ENCODE measurements at regions not wholly inside any gene's neighbourhood (a gene's known extent, or its start where the extent isn't known, plus 50 kb on each side); places are given as distances from the start of the nearest gene placed in this dataset.

DNA sequence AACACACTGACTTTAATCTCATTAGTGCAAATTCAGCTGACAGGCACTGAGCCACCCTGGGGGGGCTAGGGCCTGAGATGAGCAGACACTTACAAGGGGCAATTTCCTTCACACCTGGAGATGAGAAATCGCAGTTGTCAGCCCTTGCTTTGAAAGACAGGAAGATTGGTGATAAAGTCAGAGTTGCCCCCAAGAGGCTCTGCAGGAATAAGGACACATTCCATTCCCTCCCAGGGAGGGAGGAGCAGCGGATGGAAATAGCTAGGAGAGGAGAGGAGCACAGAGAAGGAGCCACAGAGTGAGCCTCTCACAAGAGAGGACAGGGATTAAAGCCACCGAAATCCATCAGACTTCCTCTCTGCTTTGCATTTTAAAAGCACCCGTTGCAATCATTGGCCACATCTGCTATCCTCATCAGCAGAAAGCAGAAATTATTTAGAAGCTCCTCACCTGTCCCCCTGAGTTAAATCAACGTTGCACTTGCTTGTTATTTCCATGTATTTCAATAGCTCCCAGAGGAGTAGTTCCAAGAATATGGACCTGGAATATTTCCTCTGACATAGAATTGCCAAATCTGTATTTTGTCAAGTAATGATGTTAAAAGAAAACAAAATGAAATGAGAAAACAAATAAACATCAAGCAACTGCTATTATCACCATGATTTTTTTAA is 213.7 kb downstream of the BARX2 start:
- intact Hi-C loops (cut with DNase I) = no loop called here
- no peak for DNase-seq (ENCODE audit: low spot score)

DNA sequence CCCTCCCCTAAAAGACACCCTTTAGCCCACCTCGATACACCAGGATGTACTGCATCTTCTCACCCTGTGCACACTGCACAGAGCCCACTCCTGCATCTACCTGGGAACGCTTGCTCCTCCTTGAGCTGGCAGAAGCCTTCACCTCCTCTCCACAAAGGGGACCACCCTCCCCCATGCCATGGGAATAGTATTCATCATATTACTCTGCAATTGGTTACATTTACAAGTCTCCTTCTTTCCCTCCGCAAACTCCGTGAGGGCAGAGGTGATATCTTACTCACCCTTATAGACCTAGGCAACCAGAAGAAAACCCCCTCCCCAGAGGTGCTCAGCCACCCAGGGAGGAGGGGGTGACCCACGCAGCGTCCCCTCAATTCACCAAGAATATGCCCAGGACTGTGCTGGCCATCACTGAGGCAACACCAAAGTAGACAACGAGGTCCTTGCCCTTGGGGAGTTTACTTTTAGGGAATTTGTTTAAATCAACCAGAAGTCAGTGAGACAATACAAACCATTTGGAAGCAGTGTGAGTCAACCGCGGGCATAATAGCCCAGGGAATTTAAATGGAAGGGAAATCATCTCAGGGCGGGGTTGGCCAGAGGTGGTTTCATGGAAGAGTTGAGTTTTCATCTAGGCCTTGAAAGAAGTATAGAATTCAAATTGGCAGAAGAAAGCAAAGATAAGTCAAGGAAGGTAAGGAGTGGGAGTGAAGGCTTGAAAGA is 214.5 kb downstream of the BARX2 start:
- no peak for DNase-seq (ENCODE audit: low spot score)
- intact Hi-C loops (cut with DNase I) = no loop called here

DNA sequence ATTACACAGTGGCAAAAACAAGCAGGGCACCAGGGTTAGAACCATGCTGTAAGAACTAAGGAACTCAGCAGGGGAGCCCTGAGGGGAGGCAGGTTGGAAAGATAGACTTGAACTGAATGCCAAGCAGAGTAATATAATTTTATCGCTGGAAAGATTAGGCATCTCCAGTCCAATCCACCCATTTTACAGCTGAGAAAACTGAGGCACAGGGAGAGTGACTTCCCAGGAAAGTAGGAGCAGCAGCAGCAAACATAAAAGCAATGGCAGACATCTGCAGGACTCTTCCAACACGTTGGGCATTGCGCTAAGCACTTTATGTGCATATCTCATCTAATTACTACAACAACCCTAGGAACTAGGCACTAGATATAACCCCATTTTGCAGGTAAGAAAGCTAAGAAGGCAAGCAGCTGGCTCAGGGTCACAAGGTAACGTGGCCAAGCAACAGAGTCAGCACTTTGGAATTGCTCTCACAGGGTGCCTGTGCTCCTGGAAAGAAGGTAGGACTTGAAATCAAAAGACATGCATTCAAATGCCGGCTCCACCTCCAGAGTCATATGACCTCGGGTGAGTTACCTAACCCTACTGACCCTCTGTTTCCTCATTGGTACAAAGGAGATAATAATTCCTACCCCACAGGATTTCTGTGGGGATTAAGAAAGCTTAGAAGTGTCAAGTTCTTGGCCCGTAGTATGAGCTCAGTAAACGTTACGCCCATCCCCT is 215.3 kb downstream of the BARX2 start:
- intact Hi-C loops (cut with DNase I) = no loop called here
- no peak for DNase-seq (ENCODE audit: low spot score)

DNA sequence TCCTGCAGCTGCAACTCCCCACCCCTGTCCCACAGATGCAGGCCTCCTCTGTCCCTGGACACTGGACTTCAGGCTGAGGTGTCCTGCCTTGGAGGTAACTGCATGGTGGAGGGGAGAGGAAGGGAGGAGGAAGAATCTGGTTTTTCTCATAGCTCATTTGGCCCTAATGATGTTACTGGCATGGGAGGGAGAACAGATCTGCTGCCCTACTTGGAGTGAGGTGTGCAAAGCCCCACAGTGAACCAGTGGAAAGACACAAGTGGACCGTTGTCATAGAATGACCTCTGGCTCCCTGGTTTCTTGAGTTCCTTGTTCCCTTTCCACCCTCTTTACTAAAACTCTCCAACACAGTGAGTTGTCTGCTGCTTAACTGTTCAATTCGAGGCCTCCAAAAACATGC is 215.9 kb downstream of the BARX2 start:
- DNase-seq (ENCODE audit: low spot score) = no peak
- intact Hi-C loops (cut with DNase I) = no loop called here

DNA sequence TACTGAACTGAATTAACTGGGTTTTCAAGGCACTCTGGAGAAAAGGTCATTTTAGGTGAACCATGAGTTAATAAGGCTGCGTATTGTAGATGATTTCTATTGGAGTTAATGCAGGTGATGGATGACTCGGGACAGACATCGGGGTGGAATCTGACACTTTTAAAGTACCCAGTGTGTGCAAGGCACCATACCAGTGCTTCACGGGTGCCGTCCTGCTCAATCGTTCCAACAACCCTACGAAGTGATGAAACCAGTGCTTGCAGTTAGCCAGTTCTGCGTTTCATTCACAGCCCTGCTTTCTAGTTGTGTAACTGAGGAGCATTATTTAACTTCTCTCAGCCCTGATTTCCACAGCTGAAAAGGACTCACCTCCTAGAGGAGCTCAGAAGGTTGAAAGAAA is 216.5 kb downstream of the BARX2 start:
- no peak for DNase-seq (ENCODE audit: low spot score)
- intact Hi-C loops (cut with DNase I) = no loop called here

DNA sequence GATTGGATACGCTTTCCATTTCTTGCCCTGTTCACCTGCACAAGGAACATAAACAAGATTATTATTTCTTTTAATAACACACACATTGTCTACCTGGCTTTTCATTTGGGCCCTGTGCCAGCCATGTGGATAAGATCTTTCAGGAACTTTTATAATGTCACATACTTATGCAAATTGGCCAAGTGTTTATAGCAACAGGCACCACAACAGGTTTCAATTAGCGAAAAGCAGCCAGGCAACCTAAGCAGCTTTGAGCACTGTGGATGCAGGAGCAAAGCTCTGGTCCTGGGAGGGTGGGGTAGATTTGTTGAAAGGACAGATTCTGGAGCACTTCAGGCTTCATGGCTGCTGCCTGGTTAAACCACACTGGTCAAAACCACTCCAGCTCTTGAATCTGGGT is 217.4 kb downstream of the BARX2 start:
- no peak for DNase-seq (ENCODE audit: low spot score)
- intact Hi-C loops (cut with DNase I) = no loop called here

DNA sequence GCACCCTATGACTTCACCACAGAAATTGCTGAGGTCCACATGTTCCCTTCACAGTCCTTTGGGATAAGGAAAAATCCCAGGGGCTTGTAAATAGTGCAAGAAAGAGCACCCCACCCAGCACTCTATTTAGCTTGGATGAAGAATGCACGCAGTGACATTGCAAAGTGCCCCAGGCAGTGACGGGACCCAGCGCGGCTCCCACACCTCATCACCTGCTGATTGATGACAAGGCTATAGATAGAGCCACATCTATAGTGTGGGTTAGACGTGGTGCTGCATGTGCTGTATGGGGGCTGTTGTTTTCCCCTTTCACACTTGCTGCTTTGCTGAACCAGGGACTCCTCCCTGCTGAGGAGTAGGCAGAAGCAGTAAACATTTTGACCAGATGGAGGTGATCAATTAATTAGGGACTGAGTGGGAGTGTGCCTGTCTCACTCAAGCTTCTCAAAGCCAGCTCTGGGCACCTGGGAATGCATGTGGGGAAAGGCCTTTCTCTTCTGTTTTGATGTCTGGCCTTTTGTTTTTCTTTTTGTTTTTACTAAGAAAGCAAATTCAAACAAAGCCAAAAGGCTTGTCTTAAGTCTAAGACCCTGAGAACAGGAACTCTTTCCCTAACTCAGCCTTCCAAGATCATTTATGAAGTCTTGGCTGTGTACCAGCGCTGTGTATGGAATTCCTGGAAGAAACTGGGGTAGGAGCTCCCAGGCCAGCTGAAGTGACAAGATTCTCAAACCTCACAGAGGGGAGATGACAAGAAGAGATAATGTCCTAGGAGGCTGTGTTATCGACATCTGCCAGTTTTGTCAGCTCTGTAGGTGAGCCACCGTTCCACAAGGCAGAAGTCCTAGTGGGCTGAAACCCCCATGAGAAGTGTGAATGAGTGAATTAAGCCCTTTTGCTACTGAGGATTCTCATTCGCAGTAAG is 219.7 kb downstream of the BARX2 start:
- no peak for DNase-seq (ENCODE audit: low spot score)
- intact Hi-C loops (cut with DNase I) = no loop called here

DNA sequence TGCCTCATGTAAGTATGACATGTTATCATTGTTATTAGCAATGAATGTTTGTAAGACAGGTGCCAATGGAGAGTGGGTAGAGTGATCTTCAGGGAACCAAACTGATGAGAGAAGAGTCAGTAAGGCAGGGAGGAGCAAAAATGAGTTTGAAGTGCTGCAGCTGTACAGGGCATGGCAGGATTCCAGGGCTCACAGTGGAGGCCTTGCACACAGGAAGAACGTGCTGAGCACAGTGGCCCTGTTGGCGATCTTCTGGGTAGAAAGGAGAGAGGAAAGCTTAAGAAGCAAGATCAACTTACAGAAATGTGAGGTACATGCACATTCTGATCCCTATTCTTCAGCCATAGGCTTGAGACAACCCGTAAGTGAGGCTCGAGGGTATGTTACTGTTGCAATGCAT is 219.3 kb upstream of the TMEM45B start:
- DNase-seq (ENCODE audit: low spot score) = no peak
- intact Hi-C loops (cut with DNase I) = no loop called here

DNA sequence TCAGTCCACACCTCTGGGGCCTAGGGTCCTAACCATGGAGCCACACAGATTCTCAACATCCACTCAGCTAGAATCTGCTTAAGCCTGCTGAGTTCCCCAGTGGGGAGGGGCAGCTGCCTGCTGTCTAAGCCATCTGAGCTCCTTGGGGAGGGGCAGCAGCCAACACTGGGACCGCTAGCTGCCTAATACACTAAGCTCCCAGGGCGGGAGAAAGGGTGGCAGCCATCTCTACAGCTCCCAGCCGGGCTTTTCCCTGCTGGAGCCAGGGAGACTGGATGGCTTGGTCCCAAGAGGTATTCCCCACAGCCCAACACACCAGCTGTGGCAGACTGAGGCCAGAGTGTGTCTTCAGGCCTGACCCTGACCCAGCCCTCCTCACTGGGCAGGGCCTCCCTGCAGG is 217.3 kb upstream of the TMEM45B start:
- DNase-seq (ENCODE audit: low spot score) = no peak
- intact Hi-C loops (cut with DNase I) = no loop called here

DNA sequence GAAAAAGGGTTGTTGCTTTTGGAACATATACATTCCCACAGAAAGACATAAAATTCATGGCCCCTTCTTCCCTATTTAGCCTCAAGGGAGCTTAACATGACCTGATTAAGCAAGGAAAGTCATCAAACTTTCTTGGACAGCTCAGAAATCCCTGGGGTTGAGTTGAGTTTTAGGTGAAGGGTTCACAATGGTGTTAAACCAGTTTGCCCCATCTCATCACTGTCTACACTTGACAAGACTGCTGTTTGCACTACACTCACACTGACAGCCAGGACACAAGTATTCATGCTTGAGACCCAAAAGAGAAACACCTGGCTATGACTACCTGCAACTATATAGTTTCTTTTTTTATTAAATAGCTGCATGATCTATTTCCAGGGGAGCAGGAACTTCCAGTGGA is 209.8 kb upstream of the TMEM45B start:
- intact Hi-C loops (cut with DNase I) = no loop called here
- no peak for DNase-seq (ENCODE audit: low spot score)

DNA sequence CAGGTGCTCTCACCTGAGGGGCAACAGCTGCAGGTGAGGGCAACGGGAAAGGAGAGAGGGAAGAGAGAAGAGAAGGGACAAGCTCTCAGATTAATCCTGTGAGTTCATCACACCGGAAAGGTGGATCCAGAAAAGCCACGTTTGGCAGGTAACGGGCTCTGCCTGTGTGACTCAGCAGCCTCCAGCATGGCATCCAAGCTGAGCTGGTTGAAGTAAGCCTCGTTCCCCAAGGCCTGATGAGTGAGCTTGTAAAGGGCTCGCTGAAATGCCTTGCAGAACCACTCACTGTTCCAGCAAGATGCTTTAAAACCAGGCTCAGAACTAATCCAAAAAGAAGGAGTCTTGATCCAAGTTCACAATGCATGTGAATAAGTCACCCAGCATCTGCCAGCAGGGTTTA is 206.9 kb upstream of the TMEM45B start:
- DNase-seq (ENCODE audit: low spot score) = no peak
- intact Hi-C loops (cut with DNase I) = no loop called here

DNA sequence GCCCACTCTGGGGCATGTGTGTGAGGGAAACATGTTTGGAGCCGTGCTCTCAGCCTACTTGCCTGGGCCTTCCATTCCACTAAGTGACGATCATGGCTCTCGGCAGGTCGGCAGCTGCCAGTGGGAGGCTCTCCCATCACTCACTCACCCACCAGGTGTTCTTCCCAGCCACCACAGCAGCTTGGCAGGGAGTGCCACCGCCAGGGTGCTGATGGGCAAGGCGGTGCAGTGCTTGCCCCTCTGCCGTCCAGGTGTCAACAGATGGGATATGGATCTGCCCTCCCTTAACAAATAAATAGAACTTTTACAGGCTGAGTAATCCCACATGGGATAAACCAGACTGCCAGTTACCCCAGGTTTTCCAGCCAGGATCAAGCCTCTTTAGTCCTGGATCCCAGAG is 205.5 kb upstream of the TMEM45B start:
- no peak for DNase-seq (ENCODE audit: low spot score)
- intact Hi-C loops (cut with DNase I) = no loop called here

DNA sequence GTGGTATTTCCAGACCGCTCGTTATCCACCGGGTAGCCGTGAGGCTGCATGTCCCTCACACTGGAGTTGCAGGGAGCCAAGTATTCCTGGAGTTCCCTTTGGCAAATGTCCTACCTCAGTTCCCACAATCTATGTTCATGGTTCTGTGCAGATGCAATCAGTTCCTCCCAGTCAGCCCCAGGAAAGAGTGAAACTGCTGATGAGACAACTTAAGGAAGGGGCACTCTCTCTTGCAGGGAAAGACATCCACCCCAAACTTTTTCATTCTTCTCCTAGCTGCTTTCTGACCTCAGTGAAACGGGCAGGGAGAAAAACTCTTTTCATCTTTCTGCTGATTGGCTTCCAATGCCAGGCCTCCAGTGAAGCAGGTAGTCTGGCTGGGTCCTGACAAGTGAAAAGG is 205.1 kb upstream of the TMEM45B start:
- intact Hi-C loops (cut with DNase I) = no loop called here
- no peak for DNase-seq (ENCODE audit: low spot score)

DNA sequence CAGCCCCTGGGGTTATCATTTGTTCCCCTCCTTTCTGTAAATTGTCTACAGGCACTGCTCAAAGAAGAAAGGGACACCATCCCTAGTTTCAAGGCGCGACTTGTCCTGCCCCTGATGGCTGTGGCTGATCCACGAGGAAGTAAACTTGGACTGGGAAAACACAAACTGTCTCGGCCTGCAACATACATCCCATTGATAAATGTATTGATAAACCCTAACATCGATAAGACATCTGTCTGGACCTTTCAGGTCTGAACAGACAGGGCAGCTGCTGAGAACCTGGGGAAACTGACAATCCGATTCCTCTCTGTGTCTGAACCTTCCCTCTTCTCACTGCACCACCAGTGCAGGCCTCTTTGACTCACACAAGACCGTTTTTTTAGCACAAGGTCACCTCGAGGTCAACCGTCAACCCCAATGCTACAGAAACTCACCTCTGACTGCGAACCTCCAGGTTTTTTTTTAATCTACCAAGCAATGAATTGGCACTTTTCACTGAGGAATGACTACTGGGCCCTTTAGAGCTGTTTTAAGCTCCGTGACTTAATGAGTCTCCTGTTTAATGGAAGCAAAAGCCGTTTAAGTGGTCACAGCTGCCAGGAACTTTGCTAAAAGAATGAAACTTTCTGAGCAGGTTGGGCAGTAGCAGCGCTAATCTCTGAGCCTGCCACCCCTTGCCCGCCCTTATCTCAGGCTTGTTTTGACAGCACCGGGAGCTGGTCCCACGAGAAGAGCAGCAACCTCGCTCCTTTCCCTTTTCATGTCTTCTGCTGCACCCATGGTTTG is 203.8 kb upstream of the TMEM45B start:
- DNase-seq (ENCODE audit: low spot score) = no peak

DNA sequence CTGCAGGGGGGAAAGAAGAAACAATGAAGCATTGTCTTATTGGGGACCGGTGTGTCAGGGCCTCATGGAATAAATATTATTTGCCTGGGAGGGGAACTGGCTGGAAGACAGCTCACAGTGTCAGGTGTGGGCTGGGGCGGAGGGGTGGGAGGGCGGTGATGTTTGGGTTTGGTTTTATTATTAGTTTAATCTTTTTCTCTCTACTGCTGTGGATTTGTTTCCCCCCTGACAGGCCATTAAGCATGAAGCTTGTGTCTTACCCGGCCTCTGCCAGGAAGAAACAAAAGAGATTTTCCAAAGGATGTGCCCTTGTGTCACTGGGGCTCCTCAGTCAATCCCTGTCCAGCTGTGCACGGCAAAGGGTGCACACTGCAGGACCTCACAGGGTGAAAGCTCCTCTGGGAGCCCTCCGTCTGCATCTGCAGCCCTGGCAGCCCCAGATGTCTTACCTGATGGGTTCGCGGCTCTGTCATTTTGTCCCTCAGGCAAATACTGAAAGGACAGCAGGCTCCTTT is 203.1 kb upstream of the TMEM45B start:
- intact Hi-C loops (cut with DNase I) = no loop called here

More for the DNA sequence above, 203.8 kb upstream of the TMEM45B start:
- intact Hi-C loops (cut with DNase I) = no loop called here

DNA sequence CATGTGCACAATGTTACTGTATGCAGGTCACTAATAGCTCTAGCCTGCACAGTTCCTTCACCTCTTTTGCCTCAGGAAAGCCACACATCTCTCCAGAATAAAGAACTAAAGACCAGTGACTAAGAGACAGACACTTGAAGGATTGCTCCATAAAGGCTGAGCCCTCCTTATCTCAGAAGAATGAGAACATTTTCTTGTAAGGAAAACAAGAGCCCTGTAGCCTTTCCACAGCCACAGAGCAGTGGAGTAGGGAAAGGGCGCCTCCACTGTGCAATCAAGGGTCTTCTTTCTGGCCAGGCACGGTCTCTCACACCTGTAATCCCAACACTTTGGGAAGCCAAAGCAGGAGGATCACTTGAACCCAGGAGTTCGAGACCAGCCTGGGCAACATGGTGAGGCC is 202.6 kb upstream of the TMEM45B start:
- intact Hi-C loops (cut with DNase I) = no loop called here
- DNase-seq (ENCODE audit: low spot score) = no peak

More for the DNA sequence above, 203.1 kb upstream of the TMEM45B start:
- DNase-seq (ENCODE audit: low spot score) = no peak

DNA sequence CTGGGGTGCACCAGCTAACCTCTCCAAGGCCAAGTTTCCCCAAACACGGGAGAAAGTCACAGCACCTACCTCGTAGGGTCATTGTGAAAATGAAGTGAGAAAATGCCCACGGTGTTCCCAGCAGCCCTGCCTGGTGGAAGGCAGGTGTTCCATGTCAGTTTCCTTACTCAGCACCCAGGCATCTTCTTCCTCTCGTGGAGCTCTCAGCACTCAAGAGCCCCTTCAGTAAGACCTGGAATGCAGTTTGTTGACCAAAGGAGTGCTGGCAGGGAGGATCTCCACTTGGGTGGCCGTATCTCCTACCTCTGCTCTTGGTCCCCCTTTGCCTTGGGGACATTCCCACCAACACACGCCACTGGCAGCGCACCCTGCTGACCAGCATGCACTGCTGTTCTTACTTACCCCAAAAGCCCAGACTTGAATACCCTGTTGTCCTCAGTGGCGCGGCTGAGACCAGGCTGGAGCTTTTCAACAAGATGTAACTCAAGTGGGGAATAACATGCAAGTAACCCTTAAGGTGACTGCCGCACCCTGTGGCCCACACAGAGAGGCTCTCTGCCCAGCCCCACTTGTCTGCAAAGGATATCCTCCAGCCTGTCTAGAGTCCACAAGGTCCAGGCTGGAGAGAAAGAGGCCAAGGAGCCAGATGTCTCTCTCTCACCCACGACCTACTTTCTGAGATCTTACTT is 201.2 kb upstream of the TMEM45B start:
- intact Hi-C loops (cut with DNase I) = no loop called here
- DNase-seq (ENCODE audit: low spot score) = no peak

DNA sequence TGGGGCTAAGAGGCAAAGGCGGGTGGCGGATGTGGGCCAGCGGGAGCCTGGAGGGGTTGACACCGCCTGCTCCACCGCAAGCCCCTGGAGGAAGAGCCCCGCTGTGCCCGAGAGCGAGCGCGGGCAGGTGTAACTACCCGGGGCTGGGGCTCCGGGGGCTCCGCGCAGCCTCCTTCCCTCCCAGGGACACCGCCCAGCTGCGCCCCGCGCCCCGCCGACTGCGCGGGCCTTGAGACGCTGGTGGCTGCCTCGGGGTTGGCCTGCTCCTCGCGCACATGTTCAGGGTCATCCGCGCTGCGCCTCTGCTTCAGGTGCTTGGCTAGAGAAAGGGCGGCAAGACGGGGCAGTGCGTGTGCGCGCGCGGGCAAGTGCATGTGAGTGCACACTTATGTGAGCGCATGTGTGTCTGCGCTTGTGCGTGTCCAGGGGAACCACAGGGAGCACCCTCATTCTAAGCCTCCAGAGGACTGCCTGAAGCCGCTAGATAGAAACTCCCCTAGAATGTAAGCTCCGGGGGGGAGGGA is 197.5 kb upstream of the TMEM45B start:
- intact Hi-C loops (cut with DNase I) = no loop called here
- no peak for DNase-seq (ENCODE audit: low spot score)

All from posterior vena cava (tissue), 2 donors.